ENCODE measurements at regions not wholly inside any gene's neighbourhood (a gene's known extent, or its start where the extent isn't known, plus 50 kb on each side); places are given as distances from the start of the nearest gene placed in this dataset.

- TF ChIP-seq CTCF (IDR thresholded peaks at IDR 0.05; ENCODE audit: insufficient read depth, low read length, poor library complexity, severe bottlenecking): no peak
- no peak for TF ChIP-seq EZH2phosphoT487 (conservative IDR thresholded peaks at IDR 0.05; ENCODE audit: low read length)
Measured at GRCh38 chr12:128170181-128170580, 96.8 kb upstream of the TMEM132C start.
